ENCODE measurements at regions not wholly inside any gene's neighbourhood (a gene's known extent, or its start where the extent isn't known, plus 50 kb on each side); places are given as distances from the start of the nearest gene placed in this dataset.

GRCh38 chr3:11944052-11944673, 60.0 kb upstream of the SYN2 start:
- TF ChIP-seq GATA2 (IDR thresholded peaks at IDR 0.05; ENCODE audit: low read depth, low read length) (no peak), GATA3 (IDR thresholded peaks at IDR 0.05; ENCODE audit: low read depth, low read length) (no peak)
